ENCODE measurements at regions not wholly inside any gene's neighbourhood (a gene's known extent, or its start where the extent isn't known, plus 50 kb on each side); places are given as distances from the start of the nearest gene placed in this dataset.
"Not testable (repeated sequence)": the region's sequence is repeated elsewhere in the genome, so short reads cannot be mapped to it uniquely, and the experiment has no call there.

DNA sequence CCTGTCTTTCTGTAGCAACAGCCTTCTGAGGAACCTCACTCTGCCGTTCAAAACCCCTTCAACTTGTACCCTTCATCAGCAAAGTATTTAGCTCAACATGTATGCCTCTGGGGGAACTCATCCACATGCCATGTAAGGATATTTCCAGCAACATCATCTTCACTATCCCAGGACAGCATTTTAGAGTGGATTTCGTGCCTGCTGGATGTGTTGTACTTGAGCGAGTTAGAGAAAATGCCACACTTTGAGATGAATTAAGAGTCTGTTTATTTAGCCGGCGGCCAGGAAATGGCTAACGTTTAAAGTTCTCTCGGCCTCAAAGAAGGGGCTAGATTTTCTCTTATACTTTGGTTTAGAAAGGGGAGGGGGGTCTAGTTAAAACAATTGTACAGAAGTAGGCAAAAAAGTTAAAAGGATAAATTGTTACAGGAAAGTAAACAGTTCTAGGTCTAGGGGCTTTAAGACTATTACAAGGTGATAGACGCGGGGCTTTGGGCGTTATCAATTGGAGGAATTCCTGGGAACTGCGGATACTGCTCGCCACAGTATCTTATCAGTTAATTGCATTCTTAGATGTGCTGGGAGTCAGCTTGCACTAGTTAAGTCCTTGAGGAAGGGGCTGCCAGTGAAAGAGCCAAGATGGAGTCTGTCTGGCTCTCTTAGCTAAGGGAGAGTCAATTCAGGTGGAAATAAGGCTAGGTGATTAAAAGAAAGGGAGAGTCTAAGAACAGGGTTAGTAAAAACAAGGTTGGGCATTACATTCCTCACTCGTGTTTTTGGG lies 95.0 kb downstream of the ALG1L2 start:
- not testable (repeated sequence) for TF ChIP-seq ARNT (IDR thresholded peaks at IDR 0.05); TARDBP (IDR thresholded peaks at IDR 0.05); L3MBTL2 (conservative IDR thresholded peaks at IDR 0.05); SP1 (IDR thresholded peaks at IDR 0.05); HDGF (IDR thresholded peaks at IDR 0.05; ENCODE audit: borderline replicate concordance)
- TF ChIP-seq, protein P1, sequence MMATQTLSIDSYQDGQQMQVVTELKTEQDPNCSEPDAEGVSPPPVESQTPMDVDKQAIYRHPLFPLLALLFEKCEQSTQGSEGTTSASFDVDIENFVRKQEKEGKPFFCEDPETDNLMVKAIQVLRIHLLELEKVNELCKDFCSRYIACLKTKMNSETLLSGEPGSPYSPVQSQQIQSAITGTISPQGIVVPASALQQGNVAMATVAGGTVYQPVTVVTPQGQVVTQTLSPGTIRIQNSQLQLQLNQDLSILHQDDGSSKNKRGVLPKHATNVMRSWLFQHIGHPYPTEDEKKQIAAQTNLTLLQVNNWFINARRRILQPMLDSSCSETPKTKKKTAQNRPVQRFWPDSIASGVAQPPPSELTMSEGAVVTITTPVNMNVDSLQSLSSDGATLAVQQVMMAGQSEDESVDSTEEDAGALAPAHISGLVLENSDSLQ (IDR thresholded peaks at IDR 0.05) = not testable (repeated sequence)
